Parathyroid adenoma (tissue), 2 donors: ENCODE measurements at regions not wholly inside any gene's neighbourhood (a gene's known extent, or its start where the extent isn't known, plus 50 kb on each side); places are given as distances from the start of the nearest gene placed in this dataset.

Source experiments
- H2AFZ ChIP-seq: fragments of 300-600 bp; sonication (generic); one replicate; pipeline ENCODE4 v1.7.0; 2017; ENCODE audit warnings: antibody characterized with exemption, mild to moderate bottlenecking
- H3K27ac ChIP-seq: fragments of 300-600 bp; sonication (generic); one replicate; pipeline ENCODE4 v1.7.0; 2017
- H3K27me3 ChIP-seq: fragments of 300-600 bp; sonication (generic); one replicate; pipeline ENCODE4 v1.7.0; 2017; ENCODE audit warnings: low read length; ENCODE audit not compliant: control insufficient read depth, insufficient read depth
- H3K36me3 ChIP-seq: fragments of 300-600 bp; sonication (generic); one replicate; pipeline ENCODE4 v1.7.0; 2017; ENCODE audit warnings: low read length; ENCODE audit not compliant: control insufficient read depth, insufficient read depth
- H3K4me1 ChIP-seq: fragments of 300-600 bp; sonication (generic); one replicate; pipeline ENCODE4 v1.7.0; 2017; ENCODE audit warnings: control low read depth
- H3K4me2 ChIP-seq: fragments of 300-600 bp; sonication (generic); one replicate; pipeline ENCODE4 v1.7.0; 2017; ENCODE audit warnings: low read length
- H3K4me3 ChIP-seq: fragments of 300-600 bp; sonication (generic); one replicate; pipeline ENCODE4 v1.7.0; 2017; ENCODE audit warnings: low read depth, low read length
- H3K79me2 ChIP-seq: fragments of 300-600 bp; sonication (generic); one replicate; pipeline ENCODE4 v1.7.0; 2017; ENCODE audit warnings: control low read depth
- H3K9ac ChIP-seq: fragments of 300-600 bp; sonication (generic); one replicate; pipeline ENCODE4 v1.7.0; 2017; ENCODE audit warnings: mild to moderate bottlenecking
- H3K9me3 ChIP-seq: fragments of 300-600 bp; sonication (generic); one replicate; pipeline ENCODE4 v1.7.0; 2017; ENCODE audit warnings: low read length; ENCODE audit not compliant: control insufficient read depth
- CTCF ChIP-seq: fragments of 300-600 bp; sonication (generic); IDR thresholded peaks from one replicate; pipeline ENCODE4 v1.7.0; 2017; ENCODE audit warnings: antibody characterized with exemption, mild to moderate bottlenecking
- donor health status: primary hyperparathyroidism.

- Histone ChIP-seq H3K27me3 (no peaks in the 10 kb centered on the region), H3K4me3 (no peak overlapping the region), H3K4me1 (no peaks in the 10 kb centered on the region), H3K27ac (no peak overlapping the region), H3K79me2 (no peaks in the 10 kb centered on the region), H2AFZ (no peak overlapping the region), H3K4me2 (no peak overlapping the region), H3K36me3 (no peaks in the 10 kb centered on the region), H3K9ac (no peak overlapping the region), H3K9me3 (peaks cover 4% of the 10 kb centered on the region)
- no peak for TF ChIP-seq CTCF
Measured at GRCh38 chr1:56202796-56203492, 376.4 kb downstream of the PLPP3 start.

- no peak overlapping the region for H3K4me3 ChIP-seq
- H3K9me3 ChIP-seq, result peaks cover under 1% of the 10 kb centered on the region
- no peak overlapping the region for H2AFZ ChIP-seq
- no peaks in the 10 kb centered on the region for H3K27me3 ChIP-seq
- no peak overlapping the region for H3K27ac ChIP-seq
- H3K4me1 ChIP-seq, result no peaks in the 10 kb centered on the region
- no peaks in the 10 kb centered on the region for H3K36me3 ChIP-seq
- TF ChIP-seq CTCF, result no peak
- no peak overlapping the region for H3K4me2 ChIP-seq
- no peak overlapping the region for H3K9ac ChIP-seq
- H3K79me2 ChIP-seq, result no peaks in the 10 kb centered on the region
Measured at GRCh38 chr1:56202186-56202585, 377.2 kb downstream of the PLPP3 start.

GRCh38 chr1:56200896-56201295 lies 378.5 kb downstream of the PLPP3 start:
- Histone ChIP-seq H2AFZ (no peak overlapping the region), H3K9ac (no peak overlapping the region), H3K4me3 (no peak overlapping the region), H3K79me2 (no peaks in the 10 kb centered on the region), H3K4me2 (no peak overlapping the region), H3K9me3 (no peaks in the 10 kb centered on the region), H3K4me1 (no peaks in the 10 kb centered on the region), H3K27ac (no peak overlapping the region), H3K36me3 (no peaks in the 10 kb centered on the region), H3K27me3 (no peaks in the 10 kb centered on the region)
- no peak for TF ChIP-seq CTCF

- H3K4me3 ChIP-seq, result no peak overlapping the region
- H3K27ac ChIP-seq, result no peak overlapping the region
- H3K27me3 ChIP-seq, result no peaks in the 10 kb centered on the region
- TF ChIP-seq CTCF, result no peak
- no peaks in the 10 kb centered on the region for H3K36me3 ChIP-seq
- H2AFZ ChIP-seq, result no peak overlapping the region
- no peaks in the 10 kb centered on the region for H3K9me3 ChIP-seq
- no peaks in the 10 kb centered on the region for H3K79me2 ChIP-seq
- no peaks in the 10 kb centered on the region for H3K4me1 ChIP-seq
- H3K9ac ChIP-seq, result no peak overlapping the region
- H3K4me2 ChIP-seq, result no peak overlapping the region
Measured at GRCh38 chr1:56200442-56200841, 378.9 kb downstream of the PLPP3 start.

- H3K9ac ChIP-seq, result no peak overlapping the region
- H3K4me3 ChIP-seq, result no peak overlapping the region
- no peak overlapping the region for H3K4me2 ChIP-seq
- H3K36me3 ChIP-seq, result no peaks in the 10 kb centered on the region
- no peak overlapping the region for H3K27ac ChIP-seq
- no peaks in the 10 kb centered on the region for H3K4me1 ChIP-seq
- TF ChIP-seq CTCF, result no peak
- no peaks in the 10 kb centered on the region for H3K9me3 ChIP-seq
- no peak overlapping the region for H2AFZ ChIP-seq
- H3K27me3 ChIP-seq, result no peaks in the 10 kb centered on the region
- H3K79me2 ChIP-seq, result no peaks in the 10 kb centered on the region
Measured at GRCh38 chr1:56199956-56200355, 379.4 kb downstream of the PLPP3 start.
